Natural killer cell treated with Interleukin-12 subunit alpha and Interleukin-12 subunit beta and Interleukin-15 and Interleukin-18, amount 100 ng/mL, for 72 hours (primary cell): ENCODE measurements at regions not wholly inside any gene's neighbourhood (a gene's known extent, or its start where the extent isn't known, plus 50 kb on each side); places are given as distances from the start of the nearest gene placed in this dataset.
A peak's percentile ranks its signal among the peaks of the same experiment; 100 is the strongest.
"Not testable (repeated sequence)": the region's sequence is repeated elsewhere in the genome, so short reads cannot be mapped to it uniquely, and the experiment has no call there.

Source experiments
- ATAC-seq, 2 donors: fragments of 150-1000 bp; cut with Tn5 transposase in 1 of 2; sonication (Bioruptor Pico), chemical (Tn5 transposase) in 1 of 2; 2 replicates each; pipeline ENCODE4 v1.10.0; 2021
- DNase-seq: peaks from one replicate; pipeline ENCODE4 v3.0.0; 2022; ENCODE audit warnings: low spot score
- H3K27ac Mint-ChIP-seq, 2 donors: 1 replicate in 1 of 2; 2 replicates in 1 of 2; pipeline ENCODE4 v1.8.0; 2022; ENCODE audit warnings: mixed read lengths in 2 of 2, mild to moderate bottlenecking in 1 of 2, moderate library complexity in 1 of 2
- H3K27me3 Mint-ChIP-seq, 2 donors: 1 replicate in 1 of 2; 2 replicates in 1 of 2; pipeline ENCODE4 v1.8.0; 2022; ENCODE audit warnings: mixed read lengths in 2 of 2
- H3K36me3 Mint-ChIP-seq: one replicate; pipeline ENCODE4 v1.8.0; 2022; ENCODE audit warnings: mixed read lengths
- H3K4me1 Mint-ChIP-seq, 2 donors: 1 replicate in 1 of 2; 2 replicates in 1 of 2; pipeline ENCODE4 v1.8.0; 2022; ENCODE audit warnings: low read depth in 2 of 2, mixed read lengths in 2 of 2, mild to moderate bottlenecking in 1 of 2
- H3K4me3 Mint-ChIP-seq: one replicate; pipeline ENCODE4 v1.8.0; 2022; ENCODE audit warnings: mixed read lengths
- H3K9me3 Mint-ChIP-seq: 2 replicates; pipeline ENCODE4 v1.8.0; 2022; ENCODE audit warnings: mixed read lengths

GRCh38 chr14:105685003-105685402 is 158.6 kb downstream of the TMEM121 start:
- Mint-ChIP-seq H3K27ac (no peak overlapping the region), H3K36me3 (no peaks in the 10 kb centered on the region), H3K4me3 (no peak overlapping the region), H3K27me3 (no peaks in the 10 kb centered on the region), H3K4me1 (peaks cover 5 to 6% of the 10 kb centered on the region in 2 donors), H3K9me3 (no peaks in the 10 kb centered on the region)
- ATAC-seq, result no peak
- DNase-seq, result no peak

- H3K27me3 Mint-ChIP-seq, H3K4me3 Mint-ChIP-seq, H3K27ac Mint-ChIP-seq, DNase-seq, ATAC-seq, H3K9me3 Mint-ChIP-seq, H3K36me3 Mint-ChIP-seq, H3K4me1 Mint-ChIP-seq: not testable (repeated sequence)
These were observed 159.2 kb downstream of the TMEM121 start for GRCh38 chr14:105685605-105686004.

GRCh38 chr14:105686050-105686449 is 159.7 kb downstream of the TMEM121 start:
- H3K36me3 Mint-ChIP-seq, H3K27me3 Mint-ChIP-seq, H3K4me1 Mint-ChIP-seq, ATAC-seq, H3K4me3 Mint-ChIP-seq, DNase-seq, H3K9me3 Mint-ChIP-seq, H3K27ac Mint-ChIP-seq: not testable (repeated sequence)

GRCh38 chr14:105686462-105687170 is 160.2 kb downstream of the TMEM121 start:
- not testable (repeated sequence) for ATAC-seq, DNase-seq

GRCh38 chr14:105687171-105688022 is 161.0 kb downstream of the TMEM121 start:
- H3K4me3 Mint-ChIP-seq, H3K27me3 Mint-ChIP-seq, ATAC-seq, DNase-seq, H3K27ac Mint-ChIP-seq, H3K4me1 Mint-ChIP-seq, H3K9me3 Mint-ChIP-seq, H3K36me3 Mint-ChIP-seq: not testable (repeated sequence)

More at GRCh38 chr14:105686462-105687170, 160.2 kb downstream of the TMEM121 start:
- not testable (repeated sequence) for H3K27me3 Mint-ChIP-seq, H3K9me3 Mint-ChIP-seq, H3K36me3 Mint-ChIP-seq, H3K4me1 Mint-ChIP-seq, H3K27ac Mint-ChIP-seq, H3K4me3 Mint-ChIP-seq

- peak in 1 of 2 donors; percentile 18 for ATAC-seq
- not testable (repeated sequence) for H3K4me3 Mint-ChIP-seq, DNase-seq, H3K27ac Mint-ChIP-seq, H3K9me3 Mint-ChIP-seq, H3K27me3 Mint-ChIP-seq, H3K4me1 Mint-ChIP-seq, H3K36me3 Mint-ChIP-seq
These were observed 161.6 kb downstream of the TMEM121 start for GRCh38 chr14:105688023-105688351.

GRCh38 chr14:105688664-105689221 is 162.4 kb downstream of the TMEM121 start:
- not testable (repeated sequence) for H3K4me3 Mint-ChIP-seq, H3K27me3 Mint-ChIP-seq, H3K36me3 Mint-ChIP-seq, H3K9me3 Mint-ChIP-seq, ATAC-seq, H3K27ac Mint-ChIP-seq, H3K4me1 Mint-ChIP-seq, DNase-seq

GRCh38 chr14:105689722-105690121 is 163.3 kb downstream of the TMEM121 start:
- no peak overlapping the region for H3K27ac Mint-ChIP-seq
- peaks cover 6 to 10% of the 10 kb centered on the region in 2 donors for H3K4me1 Mint-ChIP-seq
- H3K27me3 Mint-ChIP-seq, result peaks cover 11 to 12% of the 10 kb centered on the region in 2 donors
- DNase-seq (no peak), ATAC-seq (no peak)
- peaks cover 4% of the 10 kb centered on the region for H3K9me3 Mint-ChIP-seq
- no peaks in the 10 kb centered on the region for H3K36me3 Mint-ChIP-seq
- H3K4me3 Mint-ChIP-seq, result no peak overlapping the region

- Mint-ChIP-seq H3K36me3 (no peaks in the 10 kb centered on the region), H3K9me3 (peaks cover 4% of the 10 kb centered on the region), H3K4me1 (peaks cover 5 to 6% of the 10 kb centered on the region in 2 donors), H3K4me3 (no peak overlapping the region), H3K27me3 (peaks cover 17 to 21% of the 10 kb centered on the region in 2 donors), H3K27ac (no peak overlapping the region)
- no peak for DNase-seq
- no peak for ATAC-seq
These were observed 164.3 kb downstream of the TMEM121 start for GRCh38 chr14:105690671-105691070.

GRCh38 chr14:105691321-105692109 is 165.1 kb downstream of the TMEM121 start:
- not testable (repeated sequence) for H3K36me3 Mint-ChIP-seq

GRCh38 chr14:105692110-105692685 is 165.8 kb downstream of the TMEM121 start:
- not testable (repeated sequence) for ATAC-seq, DNase-seq, H3K27ac Mint-ChIP-seq, H3K4me1 Mint-ChIP-seq, H3K9me3 Mint-ChIP-seq, H3K36me3 Mint-ChIP-seq, H3K4me3 Mint-ChIP-seq
- peaks cover 17 to 21% of the 10 kb centered on the region in 2 donors for H3K27me3 Mint-ChIP-seq

More at GRCh38 chr14:105691321-105692109, 165.1 kb downstream of the TMEM121 start:
- H3K9me3 Mint-ChIP-seq, H3K4me1 Mint-ChIP-seq, H3K27ac Mint-ChIP-seq, H3K4me3 Mint-ChIP-seq, ATAC-seq, DNase-seq: not testable (repeated sequence)
- peaks cover 17 to 21% of the 10 kb centered on the region in 2 donors for H3K27me3 Mint-ChIP-seq

- no peak for DNase-seq
- Mint-ChIP-seq H3K4me3 (no peak overlapping the region), H3K27ac (no peak overlapping the region), H3K27me3 (peaks cover 17 to 21% of the 10 kb centered on the region in 2 donors), H3K9me3 (peaks cover 4% of the 10 kb centered on the region), H3K36me3 (no peaks in the 10 kb centered on the region), H3K4me1 (peaks cover 4 to 5% of the 10 kb centered on the region in 2 donors)
- no peak for ATAC-seq
These were observed 168.6 kb downstream of the TMEM121 start for GRCh38 chr14:105694961-105695360.

GRCh38 chr14:105696388-105696787 is 170.0 kb downstream of the TMEM121 start:
- not testable (repeated sequence) for H3K4me3 Mint-ChIP-seq, DNase-seq, H3K27ac Mint-ChIP-seq, H3K9me3 Mint-ChIP-seq, ATAC-seq, H3K4me1 Mint-ChIP-seq, H3K36me3 Mint-ChIP-seq
- peaks cover 17 to 21% of the 10 kb centered on the region in 2 donors for H3K27me3 Mint-ChIP-seq
